ENCODE measurements at regions not wholly inside any gene's neighbourhood (a gene's known extent, or its start where the extent isn't known, plus 50 kb on each side); places are given as distances from the start of the nearest gene placed in this dataset.
"Not testable (repeated sequence)": the region's sequence is repeated elsewhere in the genome, so short reads cannot be mapped to it uniquely, and the experiment has no call there.

DNA sequence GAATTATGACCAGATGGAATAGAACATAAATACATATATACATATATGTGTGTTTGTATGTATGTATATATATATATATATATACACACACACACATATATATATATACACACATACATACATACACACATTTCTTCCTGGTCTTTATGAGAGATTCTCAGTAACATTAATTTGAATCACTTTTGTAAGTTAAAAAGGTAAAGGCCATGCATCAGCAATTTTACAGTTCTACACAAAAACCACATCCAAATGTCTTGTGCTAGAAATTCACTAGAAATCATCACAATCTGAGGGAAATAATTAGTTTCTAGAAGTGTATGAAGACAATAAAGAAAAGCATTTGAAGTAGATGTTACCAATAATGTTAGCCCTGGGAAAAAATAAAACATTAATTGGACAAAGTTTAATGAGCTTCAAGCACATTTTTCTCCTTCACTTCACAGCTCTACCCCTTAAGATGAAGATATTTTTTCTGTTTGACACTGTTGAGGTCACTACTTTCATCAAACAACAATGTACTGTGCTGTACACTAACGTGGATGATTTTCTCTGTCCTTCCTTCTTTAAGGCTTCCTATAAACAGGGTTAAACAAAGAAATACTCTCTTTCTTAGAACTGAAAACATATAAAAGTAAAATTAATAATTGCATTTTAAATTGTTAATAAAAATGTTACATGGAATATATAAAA, 189.2 kb upstream of the NR4A3 start:
- in situ Hi-C loops (cut with HindIII; ENCODE audit: low sequenced_read_pairs) = no loop called here
- no peak for DNase-seq (ENCODE audit: low spot score)

DNA sequence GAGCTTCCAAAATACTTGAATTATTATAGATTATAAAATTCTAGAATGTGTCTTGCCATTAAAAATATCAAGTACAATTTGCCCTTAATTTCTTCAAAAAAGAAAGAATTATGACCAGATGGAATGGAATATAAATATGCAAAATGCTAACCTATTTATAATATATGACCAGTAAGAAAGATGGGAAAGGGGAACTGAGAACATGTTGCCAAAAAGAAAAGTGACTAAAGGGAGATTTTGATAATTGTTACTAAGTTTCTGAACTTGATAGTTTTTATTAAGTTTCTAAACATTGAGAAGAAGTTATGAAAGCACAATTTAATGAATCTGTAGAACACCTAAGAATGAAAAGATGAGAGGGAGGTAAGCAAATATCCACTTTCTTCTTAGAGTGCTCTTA, 188.4 kb upstream of the NR4A3 start:
- in situ Hi-C loops (cut with HindIII; ENCODE audit: low sequenced_read_pairs) = no loop called here
- no peak for DNase-seq (ENCODE audit: low spot score)

DNA sequence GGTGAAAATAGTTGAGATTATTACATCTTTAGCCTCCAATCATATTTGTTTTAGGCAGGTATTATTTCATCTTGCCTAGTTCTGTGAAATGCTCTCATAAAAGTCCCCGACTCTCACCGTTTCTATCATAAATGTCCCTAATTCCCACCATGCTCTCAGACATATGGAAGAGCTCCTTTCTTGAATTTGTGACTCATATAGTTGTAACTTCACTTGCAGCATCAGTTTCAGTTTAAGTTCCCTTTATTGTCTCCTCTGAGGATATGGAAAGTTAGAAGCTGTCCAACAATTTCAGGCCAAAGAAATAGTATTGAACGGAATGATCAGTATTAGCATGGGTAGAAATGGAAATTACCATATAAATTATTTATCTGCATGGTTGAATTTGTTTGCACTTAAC, 187.5 kb upstream of the NR4A3 start:
- in situ Hi-C loops (cut with HindIII; ENCODE audit: low sequenced_read_pairs) = no loop called here
- no peak for DNase-seq (ENCODE audit: low spot score)

DNA sequence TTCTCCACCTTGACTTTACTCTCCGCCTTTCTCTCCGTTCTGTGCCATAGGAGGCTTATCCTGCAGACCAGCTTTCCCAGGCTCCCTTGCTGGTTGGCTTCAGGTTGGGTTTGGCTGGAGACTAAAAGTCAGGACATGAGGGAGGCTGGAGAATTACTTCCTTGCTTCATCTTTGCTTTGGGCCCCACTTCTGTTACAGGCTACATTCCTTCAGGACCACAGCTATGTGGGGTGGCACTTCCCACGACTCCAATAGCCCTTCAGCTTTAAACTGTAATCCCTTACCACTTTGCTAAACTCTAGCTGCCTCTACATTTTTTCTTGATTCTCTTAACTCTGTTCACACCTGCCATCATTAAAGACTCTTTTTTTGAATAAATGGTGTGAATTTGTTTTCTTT, 186.7 kb upstream of the NR4A3 start:
- DNase-seq (ENCODE audit: low spot score) = no peak
- in situ Hi-C loops (cut with HindIII; ENCODE audit: low sequenced_read_pairs) = no loop called here

DNA sequence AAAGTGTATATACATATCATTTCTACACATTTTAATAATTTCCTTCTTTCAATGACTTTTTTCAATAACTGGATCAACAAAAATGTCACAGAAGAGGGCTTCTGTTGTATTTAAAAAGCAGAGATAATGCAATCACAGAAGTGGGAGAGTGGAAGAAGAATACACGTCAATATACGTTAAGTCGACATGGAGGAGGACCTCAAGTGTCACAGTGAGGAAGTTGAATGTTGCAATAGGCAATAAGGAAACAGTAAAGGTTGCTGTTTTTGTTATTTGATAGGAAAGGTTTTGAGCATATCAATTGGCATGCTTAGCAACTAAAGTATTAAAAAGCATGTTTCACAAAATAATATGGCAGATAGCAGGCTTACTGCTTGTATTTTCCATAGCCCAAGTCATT, 184.0 kb upstream of the NR4A3 start:
- in situ Hi-C loops (cut with HindIII; ENCODE audit: low sequenced_read_pairs) = no loop called here
- no peak for DNase-seq (ENCODE audit: low spot score)

DNA sequence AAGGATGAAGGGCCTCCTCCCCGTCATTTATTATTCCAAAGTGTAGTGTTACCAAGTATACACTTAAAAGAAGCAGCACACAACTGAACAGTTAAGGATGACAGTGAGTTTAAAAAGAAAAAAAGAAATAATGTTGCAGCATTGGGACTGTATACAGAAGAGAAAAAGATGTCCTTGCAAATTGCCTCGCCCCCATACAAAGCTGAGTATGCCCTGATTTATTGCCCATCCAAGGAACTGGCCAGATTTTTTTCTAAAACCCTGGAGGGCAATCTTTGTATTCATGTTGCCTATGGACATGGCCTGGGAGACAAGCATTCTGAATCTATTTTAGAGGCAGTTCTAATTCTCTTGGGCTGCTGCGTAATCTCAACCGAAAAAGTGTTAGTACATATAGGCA, 182.7 kb upstream of the NR4A3 start:
- in situ Hi-C loops (cut with HindIII; ENCODE audit: low sequenced_read_pairs) = no loop called here

DNA sequence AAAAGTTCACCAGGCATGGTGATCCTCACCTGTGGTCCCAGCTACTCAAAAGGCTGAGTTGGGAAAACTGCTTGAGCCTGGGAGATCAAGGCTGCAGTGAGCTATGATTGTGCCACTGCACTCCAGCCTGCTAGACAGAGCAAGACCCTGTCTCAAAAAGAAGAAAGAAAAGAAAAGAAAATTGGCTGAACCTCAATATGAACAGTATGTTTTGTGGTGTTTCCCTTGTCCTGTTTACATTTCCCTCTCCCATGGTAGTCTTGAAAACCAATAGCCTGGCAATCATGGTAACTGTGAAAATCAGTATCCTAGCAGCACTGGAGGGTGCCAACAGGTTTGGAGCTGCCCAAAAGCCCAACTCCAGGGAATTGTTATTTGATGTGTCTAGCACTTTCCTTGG, 174.1 kb upstream of the NR4A3 start:
- in situ Hi-C loops (cut with HindIII; ENCODE audit: low sequenced_read_pairs) = no loop called here
- no peak for DNase-seq (ENCODE audit: low spot score)

More for the DNA sequence above, 182.7 kb upstream of the NR4A3 start:
- DNase-seq (ENCODE audit: low spot score) = no peak

DNA sequence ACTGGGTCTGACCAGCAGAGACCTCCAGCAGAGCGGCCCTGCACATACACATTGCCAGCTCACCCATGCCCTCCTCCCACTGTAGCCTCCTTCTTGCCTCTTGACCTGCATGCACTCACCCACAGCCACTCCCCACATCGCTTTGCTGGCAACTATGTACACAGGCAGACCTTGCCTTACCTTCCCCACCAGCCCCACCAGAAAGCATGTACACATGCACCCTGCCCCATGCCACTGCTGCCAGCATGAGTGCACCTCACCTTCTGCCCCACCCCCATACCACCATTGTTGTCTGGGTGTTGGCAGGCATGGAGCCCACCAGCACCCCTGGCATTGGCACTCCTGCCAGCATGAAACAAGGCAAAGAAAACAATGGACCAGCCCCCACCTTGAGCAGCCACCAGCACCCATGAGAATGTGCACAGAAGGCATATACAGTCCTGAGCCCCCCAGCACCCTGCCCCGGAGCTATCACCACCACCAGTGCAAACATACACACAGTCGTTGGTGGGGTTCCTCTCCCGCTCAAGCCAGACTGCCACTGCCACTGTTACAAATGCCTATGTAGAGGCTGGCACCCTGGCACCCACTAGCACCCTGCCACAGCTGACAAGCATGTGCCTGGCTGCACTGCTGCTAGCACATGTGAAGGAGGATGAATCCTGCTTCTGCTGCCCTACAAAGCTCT, 171.4 kb upstream of the NR4A3 start:
- in situ Hi-C loops (cut with HindIII; ENCODE audit: low sequenced_read_pairs) = no loop called here
- DNase-seq (ENCODE audit: low spot score) = no peak

DNA sequence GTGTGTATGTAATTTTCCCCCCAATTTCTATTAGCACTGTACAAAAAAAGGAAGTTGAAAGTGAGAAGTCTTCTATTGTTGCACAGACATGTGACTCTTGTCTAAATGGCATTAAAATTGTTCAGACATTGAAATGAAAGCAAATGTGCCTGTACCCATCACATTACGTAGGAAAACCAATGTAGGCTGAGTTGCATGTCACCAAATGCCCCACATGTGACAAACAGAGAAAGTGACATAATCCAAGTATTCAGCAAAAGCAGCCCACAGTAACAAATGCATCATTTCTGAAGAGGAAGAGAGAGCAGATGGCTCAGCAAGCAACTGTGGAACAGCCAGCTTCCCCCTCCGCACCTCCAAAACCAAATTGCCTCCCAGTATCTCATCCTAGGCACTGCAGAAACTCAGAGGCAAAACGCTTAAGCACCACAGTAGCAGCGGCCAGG, 161.5 kb upstream of the NR4A3 start:
- DNase-seq (ENCODE audit: low spot score) = peak; percentile 77

DNA sequence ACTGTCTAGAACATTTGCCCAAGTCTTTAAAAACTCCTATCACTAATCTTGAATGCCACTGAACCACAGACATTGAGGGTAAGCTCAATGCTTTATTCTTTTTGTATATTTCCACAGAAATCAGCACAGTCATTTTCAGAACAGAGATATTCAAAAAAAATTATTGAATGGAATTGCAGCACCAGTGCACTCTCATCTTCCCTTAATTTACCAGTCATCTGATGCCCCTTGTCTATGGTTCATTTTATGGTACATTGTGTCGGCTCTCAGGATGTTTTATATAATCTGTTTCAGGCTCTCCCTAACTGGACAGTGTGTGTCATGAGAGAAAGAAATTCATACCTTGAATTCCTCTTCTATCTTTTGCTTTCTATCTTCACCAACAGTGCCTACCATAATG, 158.4 kb upstream of the NR4A3 start:
- in situ Hi-C loops (cut with HindIII; ENCODE audit: low sequenced_read_pairs) = no loop called here
- no peak for DNase-seq (ENCODE audit: low spot score)

More for the DNA sequence above, 161.5 kb upstream of the NR4A3 start:
- in situ Hi-C loops (cut with HindIII; ENCODE audit: low sequenced_read_pairs) = no loop called here

DNA sequence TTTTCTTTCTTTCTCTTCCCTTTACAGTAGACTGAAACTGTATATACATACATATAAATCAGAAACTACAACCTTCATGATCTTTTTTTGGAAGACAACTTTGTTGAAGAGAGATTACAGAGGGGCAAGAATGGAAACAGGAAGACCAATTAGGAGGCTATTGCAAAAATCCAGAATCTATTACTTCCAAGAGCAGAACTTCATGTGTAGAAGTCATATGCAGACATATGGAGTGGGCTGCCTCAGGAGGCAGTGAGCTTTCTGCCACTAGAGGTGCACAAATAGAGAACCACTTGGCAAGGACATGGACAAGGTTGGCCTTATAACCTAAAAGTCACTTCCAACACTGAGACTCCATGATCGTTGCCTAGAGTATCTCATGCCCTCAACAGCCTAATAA, 157.8 kb upstream of the NR4A3 start:
- DNase-seq (ENCODE audit: low spot score) = no peak
- in situ Hi-C loops (cut with HindIII; ENCODE audit: low sequenced_read_pairs) = no loop called here

DNA sequence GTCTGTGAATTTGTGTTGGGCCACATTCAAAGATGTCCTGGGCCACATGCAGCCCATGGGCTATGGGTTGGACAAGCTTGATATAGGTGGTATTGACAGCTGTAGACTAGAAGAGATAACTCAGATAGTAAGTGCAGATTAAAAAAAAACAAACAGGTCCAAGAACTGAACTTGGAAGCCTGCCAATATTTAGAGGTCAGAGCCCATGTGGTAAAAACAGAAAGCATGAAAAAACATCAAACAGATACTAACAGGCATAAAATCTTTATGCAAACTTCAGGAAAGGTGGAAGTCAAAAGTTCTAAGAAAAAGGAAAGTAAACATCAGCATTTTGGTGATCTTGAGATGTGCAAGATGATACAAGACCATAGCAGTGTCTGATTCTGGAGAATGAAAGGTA, 155.1 kb upstream of the NR4A3 start:
- in situ Hi-C loops (cut with HindIII; ENCODE audit: low sequenced_read_pairs) = no loop called here
- DNase-seq (ENCODE audit: low spot score) = no peak

DNA sequence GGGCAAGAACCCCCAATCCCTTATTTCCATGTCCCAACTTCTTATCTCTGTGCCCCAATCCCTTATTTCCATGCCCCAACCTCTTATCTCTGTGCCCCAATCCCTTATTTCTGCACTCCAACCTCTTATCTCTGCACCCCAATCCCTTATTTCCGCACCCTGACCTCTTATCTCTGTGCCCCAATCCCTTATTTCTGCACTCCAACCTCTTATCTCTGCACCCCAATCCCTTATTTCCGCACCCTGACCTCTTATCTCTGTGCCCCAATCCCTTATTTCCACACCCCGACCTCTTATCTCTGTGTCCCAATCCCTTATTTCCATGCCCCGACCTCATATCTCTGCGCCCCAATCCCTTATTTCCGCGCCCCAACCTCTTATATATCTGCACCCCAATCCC, 150.8 kb upstream of the NR4A3 start:
- DNase-seq (ENCODE audit: low spot score); in situ Hi-C loops (cut with HindIII; ENCODE audit: low sequenced_read_pairs): not testable (repeated sequence)

DNA sequence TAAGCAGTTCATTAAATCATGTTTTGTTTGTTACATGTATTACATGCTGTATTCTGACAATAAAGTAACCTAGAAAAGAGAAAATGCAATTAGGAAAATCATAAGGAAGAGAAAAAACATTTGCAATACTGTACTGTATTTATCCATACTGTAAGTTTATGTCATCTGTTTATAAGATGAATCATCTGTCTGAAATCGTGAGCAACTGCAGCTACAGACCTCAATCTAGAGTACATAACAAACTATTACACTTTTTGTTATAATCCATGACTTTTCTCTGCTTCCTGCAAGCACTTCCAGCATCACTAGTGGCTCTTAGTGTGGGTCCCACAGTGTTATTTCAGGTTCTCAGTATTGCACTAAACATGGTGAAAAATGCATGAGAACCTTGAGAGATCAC, 144.4 kb upstream of the NR4A3 start:
- no peak for DNase-seq (ENCODE audit: low spot score)
- in situ Hi-C loops (cut with HindIII; ENCODE audit: low sequenced_read_pairs) = no loop called here

DNA sequence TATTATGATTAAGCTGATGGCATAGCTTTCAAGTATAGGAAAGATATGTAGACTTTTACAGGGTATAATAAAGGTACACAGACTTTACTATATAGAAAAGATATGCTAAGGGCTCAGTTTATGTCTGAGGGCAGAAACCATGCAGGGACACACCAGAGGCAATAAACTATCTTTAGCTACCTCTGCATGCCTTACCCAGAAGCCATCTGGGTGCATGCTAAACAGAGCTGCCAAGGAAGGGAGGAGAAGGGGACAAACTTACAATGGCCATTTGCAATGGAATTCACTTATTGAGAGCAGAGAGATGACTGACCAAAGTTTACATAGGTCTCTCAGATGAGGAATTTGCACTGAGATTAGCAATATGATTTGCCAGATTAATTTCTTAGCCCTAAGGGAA, 143.1 kb upstream of the NR4A3 start:
- in situ Hi-C loops (cut with HindIII; ENCODE audit: low sequenced_read_pairs) = no loop called here
- DNase-seq (ENCODE audit: low spot score) = no peak

DNA sequence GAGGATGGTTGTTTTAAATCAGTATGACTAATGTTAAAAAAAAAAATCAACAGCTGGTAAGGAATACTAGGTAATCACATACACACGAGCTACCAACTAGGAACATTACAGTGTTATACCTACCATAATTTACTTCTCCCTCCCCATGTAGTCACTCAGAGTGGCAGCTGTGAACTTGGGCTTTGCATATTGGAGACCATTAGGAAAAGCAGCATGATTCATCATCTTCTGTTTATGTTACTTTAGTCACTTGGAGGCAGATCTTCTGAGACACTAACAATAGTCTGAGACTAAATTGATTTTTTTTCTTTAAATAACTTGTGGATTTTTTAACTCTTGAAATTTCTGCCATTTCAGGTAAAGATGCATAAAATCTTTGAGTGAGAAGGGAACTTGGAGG, 141.5 kb upstream of the NR4A3 start:
- in situ Hi-C loops (cut with HindIII; ENCODE audit: low sequenced_read_pairs) = no loop called here
- no peak for DNase-seq (ENCODE audit: low spot score)

DNA sequence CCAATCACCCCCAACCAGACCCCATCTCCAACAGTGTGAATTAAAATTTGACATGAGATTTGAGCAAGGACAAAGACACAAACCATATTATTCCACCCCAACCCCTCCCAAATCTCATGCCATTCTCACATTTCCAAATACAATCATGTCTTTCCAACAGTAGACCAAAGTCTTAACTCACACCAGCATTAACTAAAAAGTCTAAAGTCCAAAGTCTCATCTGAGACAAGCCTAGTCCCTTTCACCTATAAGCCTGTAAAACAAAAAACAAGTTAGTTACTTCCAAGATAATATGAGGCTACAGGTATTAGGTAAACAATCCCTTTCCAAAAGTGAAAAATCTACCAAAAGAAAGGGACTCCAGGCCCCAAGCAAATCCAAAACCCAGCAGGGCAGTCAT, 140.6 kb upstream of the NR4A3 start:
- in situ Hi-C loops (cut with HindIII; ENCODE audit: low sequenced_read_pairs) = no loop called here

DNA sequence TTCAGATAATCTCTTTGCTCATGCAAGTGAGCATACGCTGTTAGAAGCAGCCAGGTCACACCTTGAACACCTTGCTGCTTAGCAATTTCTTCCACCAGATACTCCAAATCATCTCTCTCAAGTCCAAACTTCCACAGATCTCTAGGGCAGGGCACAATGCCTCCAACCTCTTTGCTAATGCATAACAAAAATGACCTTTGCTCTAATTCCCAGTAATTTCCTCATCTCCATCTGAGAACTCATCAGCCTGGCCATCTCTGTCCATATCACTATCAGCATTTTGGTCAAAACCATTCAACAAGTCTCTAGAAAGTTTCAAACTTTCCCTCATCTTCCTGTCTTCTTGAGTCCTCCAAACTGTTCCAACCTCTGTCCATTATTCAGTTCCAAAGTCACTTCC, 139.3 kb upstream of the NR4A3 start:
- in situ Hi-C loops (cut with HindIII; ENCODE audit: low sequenced_read_pairs) = no loop called here
- DNase-seq (ENCODE audit: low spot score) = no peak

More for the DNA sequence above, 140.6 kb upstream of the NR4A3 start:
- DNase-seq (ENCODE audit: low spot score) = no peak

DNA sequence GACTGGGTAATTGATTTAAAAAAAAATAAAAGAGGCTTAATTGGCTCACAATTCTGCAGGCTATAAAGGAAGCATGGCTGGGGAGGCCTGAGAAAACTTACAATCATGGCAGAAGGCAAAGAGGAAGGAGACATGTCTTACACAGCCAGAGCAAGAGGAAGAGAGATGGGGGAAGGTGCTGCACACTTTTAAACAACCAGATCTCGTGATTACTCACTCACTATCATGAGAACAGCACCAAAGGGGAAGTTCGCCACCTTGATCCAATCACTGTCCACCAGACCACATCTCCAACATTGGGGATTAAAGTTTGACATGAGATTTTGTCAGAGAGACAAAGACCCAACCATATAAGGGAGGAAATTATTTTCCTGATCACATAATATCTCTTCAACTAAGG, 138.8 kb upstream of the NR4A3 start:
- in situ Hi-C loops (cut with HindIII; ENCODE audit: low sequenced_read_pairs) = no loop called here
- no peak for DNase-seq (ENCODE audit: low spot score)

DNA sequence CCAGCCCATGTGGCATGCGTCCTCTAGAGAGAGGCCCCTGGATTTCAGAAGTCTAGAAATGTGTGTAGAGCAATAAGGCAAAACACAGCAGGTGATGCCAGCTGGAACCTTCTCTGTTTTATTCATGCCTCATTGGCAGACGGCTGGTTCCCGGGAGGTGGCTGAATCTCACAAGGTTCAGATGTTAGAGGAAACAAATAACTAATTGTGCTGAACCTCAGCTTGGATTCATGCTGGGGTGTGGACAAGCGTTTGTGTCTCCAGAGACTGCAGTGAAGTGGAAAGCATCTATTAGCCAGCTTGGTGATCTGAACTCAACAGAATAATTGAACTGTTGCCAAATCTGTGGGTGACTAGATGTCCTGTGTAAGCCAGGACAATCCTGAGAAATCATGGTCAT, 131.1 kb upstream of the NR4A3 start:
- in situ Hi-C loops (cut with HindIII; ENCODE audit: low sequenced_read_pairs) = no loop called here
- peak; percentile 75 for DNase-seq (ENCODE audit: low spot score)

DNA sequence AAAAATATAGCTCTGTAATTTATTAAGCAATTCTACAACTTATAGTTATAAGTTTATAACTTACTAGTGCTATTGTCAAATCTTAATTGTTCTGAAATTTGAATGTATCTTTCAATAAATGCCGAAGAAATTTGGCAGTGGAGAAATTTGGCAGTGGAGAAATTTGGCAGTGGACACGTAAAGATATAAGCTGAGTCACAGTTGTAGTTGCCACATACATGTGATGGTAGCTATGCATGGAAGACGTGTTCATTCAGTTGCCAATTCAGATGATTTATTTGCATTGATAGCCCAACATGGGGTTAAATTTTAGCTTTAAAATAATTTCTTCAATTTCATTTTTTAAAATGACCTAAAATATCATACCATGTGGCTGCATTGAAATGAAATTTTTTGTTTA, 127.8 kb upstream of the NR4A3 start:
- in situ Hi-C loops (cut with HindIII; ENCODE audit: low sequenced_read_pairs) = no loop called here
- DNase-seq (ENCODE audit: low spot score) = no peak

All from G401 (cell line).